HG02852 (cell line): ENCODE measurements at regions not wholly inside any gene's neighbourhood (a gene's known extent, or its start where the extent isn't known, plus 50 kb on each side); places are given as distances from the start of the nearest gene placed in this dataset.

Experiments used
- ATAC-seq: cut with Tn5 transposase; IDR thresholded peaks from one replicate; pipeline ENCODE4 v1.9.1; 2021; ENCODE audit warnings: mild to moderate bottlenecking, moderate library complexity; ENCODE audit not compliant: unreplicated experiment

DNA sequence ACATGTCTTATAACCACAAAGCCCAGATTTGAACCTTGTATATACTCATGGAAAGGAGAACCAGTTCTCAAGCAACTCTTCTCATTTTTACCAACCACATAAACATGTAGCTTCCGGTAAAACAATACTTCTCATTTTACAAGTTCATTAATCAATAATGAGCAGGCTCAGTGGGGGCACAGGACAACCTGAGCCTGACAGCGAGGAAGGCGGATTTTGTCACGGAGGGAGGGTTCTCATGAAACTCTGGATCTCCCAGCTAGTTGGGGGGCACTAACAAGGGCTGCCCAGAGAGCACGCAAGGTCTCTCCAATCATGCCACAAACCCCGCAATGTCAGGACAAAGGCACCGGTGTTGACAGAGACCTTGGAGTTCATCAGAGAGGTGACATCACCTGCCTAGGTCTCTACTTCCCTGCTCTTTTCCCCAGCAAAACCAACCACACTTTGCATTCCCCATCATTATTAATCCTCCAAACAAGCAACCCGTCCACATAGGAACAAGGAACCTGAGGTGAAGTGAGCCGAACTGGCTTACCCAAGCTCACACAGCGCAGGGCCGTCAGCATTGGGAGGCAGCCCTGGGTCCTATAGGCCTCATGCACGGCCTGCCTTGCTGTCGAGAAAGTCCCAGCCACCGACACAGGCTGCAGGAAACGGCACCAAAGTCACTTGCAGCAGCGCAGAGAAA is 192.1 kb upstream of the KLF14 start:
- no peak for ATAC-seq

DNA sequence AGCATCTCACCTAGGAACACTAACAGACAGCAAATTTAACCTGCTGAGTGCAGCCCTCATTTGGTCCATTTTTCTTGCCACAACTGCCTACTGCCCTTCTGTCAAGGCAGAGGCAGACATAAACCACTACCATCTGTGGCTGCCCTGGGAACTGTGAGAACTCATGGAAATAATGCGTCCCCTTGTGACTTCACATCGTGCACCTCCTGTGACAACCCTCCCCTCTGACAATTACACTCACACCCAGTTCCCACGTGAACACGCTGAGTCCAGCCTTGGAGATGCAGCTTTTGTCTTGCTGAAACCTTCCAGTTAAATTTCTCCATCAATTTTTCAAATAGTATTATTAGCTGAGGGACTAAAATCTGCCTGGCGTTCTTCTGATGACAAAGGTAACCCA is 193.1 kb upstream of the KLF14 start:
- ATAC-seq: no peak

DNA sequence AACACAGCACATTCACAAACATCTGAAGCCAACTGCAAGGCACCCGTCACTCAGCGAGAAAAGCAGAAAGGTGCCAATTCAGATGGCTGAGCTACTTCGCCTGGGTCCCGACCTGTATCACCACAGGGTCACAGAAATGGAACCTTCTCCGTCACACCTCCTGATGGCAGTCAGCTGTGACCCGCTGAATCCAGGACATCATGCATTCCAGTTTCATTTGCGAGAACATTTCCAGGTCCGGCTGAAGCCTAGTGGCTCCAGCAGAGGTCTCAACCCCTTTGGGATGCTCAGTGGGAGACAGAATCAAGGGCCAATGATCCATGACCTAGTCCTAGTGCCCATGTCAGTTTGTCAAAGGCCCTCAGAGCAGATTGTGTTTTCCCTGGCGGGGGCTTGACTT is 193.6 kb upstream of the KLF14 start:
- no peak for ATAC-seq

DNA sequence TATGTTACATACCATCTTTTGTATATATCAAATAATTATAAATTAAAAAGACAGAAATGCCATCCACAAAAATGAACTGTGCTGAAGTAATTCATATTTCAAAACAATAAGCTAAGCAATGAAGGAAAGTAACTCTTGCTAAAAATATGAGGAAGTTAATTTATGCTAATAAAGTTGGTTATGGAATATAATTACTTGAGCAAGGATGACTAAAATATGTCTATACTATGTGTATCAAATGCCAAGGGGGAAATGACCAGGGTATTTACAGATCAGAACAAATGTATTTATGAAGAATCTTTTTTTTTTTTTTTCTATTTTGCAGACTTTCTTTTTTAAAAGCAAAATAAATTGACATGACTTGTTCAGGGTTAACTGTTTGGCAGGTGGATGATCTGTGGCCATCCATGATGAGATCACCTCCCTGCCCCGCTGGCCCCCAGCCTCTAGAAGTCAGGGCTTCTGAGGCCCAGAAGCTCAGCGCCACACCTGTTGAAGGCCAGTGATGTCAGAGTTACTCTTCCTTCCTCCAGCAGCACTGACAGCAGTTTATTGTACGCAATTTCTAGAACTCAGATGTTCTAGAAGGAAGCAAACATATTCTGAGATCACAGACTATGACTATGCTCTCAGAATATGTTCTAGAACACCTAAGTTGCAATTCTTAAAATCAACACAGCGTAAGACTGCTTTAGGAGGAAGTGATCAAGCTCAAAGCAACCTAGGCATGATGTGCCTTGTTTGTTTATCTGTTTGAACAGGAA is 196.1 kb upstream of the KLF14 start:
- no peak for ATAC-seq

DNA sequence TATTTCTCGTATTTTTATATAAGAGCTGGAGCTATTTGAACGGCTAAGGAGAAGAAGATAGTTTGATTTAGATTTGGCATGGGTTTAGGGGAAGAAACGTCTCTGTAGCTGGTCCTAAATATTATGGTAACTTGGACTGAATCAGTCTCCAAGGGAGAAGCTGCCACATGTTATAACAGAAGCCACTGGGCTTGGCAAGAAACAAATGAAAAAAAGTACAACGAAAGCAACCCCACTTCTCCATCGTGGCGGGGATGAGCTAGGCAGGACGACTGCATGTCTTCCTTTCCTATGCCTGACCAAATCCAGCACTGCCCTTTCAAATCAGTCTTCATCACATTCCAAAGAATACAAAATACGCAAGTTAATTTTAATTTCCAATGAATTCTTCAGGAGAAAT is 196.7 kb upstream of the KLF14 start:
- ATAC-seq: no peak

DNA sequence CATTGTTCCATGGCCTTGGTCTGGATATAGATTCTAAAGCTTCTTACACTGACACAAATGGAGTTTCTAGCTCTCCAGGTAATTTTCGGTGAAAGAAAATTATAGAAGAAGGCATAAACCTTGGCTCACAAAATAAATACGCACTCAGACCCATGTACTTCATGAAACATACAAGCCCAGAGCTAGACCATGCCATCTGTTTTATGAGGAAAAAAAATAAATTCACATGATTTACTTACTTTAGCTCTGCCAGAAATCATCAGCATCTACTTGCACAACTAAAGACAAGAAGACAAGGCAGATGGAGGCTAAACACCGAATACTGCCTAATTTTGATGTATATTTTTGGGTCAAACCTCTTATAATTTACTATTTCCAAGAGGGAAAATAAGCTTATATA is 197.4 kb upstream of the KLF14 start:
- ATAC-seq: no peak

DNA sequence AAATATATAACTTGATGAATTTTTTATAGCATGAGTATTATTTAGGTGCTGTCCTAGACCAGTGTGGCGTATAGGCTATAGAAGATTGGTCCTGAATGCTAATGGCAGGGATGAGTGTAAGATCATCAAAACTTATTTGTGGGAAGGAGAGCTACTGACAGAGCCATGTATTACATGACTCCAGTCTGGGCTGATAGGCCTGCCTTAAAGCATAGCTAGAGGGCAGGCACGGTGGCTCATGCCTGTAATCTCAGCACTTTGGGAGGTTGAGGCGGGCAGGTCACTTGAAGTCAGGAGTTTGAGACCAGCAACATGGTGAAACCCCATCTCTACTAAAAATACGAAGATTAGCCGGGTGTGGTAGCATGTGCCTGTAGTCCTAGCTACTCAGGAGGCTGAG is 198.1 kb upstream of the KLF14 start:
- no peak for ATAC-seq

DNA sequence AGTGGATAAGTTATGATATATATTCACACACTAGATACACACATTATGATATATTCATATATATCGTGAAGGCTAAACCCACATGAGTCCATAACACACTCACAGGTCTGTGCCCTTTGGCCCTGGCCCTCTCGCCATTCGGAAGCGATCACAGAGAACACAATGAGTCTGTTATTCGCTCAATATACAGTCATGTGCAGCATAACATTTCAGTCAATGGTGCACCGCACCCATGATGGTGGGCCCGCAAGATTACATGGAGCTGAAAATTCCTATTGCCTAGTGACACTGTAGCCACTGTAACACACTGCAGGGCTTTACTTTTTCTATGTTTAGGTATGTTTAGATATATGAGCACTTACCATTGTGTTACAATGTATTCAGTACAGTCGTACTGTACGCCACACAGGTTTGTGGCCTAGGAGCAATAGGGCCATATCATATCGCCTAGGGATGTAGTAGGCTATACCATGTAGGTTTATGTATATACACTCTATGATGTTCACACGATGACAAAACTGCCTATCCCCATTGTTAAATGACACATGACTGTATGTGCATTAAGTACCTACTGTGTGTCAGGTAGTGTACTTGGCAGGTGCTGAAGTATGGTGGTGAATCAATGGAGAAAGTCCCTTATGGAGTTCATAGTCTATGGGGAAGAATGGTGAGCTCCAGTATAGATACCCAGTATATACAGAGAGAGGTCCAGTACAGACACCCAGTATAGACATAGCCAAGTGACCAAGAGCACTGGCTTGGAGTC is 198.8 kb upstream of the KLF14 start:
- no peak for ATAC-seq

DNA sequence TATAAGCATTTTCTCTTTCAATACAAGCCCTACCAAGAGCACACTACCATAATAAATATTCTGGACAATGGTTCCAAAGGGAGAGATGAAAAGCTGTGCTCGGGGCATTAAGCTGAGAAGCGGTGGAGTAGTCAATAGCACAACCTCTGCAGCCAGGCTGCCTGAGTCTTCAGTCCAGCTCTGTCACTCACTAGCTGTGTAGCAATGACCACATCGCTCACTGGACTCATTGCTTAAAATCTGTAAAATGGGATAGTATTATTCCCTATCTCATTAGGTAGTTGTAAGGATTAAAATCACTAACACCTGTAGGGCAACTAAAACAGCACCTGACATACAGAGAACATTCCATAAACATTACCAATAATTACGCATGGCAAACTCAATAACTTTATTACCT is 199.9 kb upstream of the KLF14 start:
- no peak for ATAC-seq

DNA sequence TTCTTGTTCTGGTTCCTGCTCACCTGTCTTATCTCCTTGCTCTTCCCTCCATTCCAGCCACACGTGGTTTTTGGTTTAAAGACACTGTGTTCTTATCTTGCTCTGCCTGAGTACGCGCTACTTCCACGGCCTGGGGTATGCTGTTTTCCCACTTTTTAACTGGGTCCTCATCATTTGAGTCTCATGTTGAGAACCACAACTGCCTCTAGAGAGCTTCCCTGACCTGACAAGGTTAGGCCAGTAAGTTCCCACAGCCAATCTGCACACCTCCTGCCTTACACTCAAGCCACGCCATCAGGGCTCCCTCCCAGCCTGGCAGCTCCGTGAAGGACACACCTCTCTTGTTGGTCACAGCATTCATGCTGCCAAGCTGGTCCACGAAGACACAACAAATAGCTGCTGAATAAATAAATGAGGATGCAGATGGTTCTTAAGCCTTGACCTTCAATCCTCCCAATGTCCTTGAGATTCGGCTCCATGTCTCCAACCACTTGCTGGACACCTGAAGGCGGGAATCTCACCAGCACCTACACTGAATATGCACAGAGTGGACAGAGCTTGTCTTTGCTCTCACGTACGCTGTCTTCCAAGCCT is 201.7 kb upstream of the KLF14 start:
- no peak for ATAC-seq

DNA sequence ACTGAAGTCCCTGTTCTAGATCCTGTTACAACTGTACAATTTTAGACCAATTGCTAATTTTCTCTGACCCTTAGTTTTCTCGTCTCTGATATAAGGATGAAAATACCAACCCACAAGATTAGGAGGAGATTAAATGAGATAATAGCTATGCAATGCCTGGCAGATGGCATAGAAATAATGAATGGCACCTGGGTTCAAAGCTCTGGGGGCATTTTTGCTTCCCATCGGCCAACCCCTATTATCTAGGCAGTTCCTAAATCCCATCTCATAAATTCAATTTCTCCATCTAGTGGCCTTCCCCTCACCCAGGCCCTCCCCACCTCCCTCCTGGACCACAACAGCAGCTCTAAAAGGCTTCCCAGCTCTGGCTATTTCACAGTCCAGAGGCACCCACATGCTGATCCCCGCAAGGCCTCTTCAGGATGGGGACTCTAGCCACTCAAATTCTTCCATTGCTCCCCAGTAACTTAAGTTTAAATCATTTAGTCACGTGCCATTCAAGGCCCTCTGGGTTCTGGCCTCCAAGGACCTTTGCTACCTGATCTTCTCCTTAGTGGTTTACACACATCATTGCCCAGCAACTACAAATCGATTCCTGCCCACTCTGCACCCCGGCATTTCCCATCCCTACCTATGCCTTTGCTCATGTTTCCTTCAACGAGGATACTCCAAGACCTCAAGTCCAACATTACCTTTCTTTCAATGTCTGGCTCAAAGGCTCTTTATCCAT is 202.4 kb upstream of the KLF14 start:
- no peak for ATAC-seq

DNA sequence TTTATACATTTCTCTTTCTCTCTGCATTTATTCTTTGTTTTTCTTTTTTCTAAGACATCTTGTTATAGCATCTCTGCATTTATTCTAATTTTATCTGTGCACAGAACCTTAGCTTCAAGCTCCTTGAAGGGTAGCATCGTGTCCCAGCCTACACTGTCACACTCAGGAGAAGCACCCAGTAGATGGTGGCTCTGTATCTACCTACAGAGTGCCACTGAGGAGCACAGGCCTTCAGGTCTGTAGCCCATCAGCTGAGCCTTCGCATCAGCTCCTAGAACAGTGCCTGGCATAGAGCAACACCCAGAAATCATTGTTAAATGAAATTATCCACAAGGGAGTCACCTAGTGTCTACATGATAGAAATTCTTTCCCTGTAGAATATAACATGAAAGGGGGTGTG is 203.0 kb upstream of the KLF14 start:
- ATAC-seq: no peak

DNA sequence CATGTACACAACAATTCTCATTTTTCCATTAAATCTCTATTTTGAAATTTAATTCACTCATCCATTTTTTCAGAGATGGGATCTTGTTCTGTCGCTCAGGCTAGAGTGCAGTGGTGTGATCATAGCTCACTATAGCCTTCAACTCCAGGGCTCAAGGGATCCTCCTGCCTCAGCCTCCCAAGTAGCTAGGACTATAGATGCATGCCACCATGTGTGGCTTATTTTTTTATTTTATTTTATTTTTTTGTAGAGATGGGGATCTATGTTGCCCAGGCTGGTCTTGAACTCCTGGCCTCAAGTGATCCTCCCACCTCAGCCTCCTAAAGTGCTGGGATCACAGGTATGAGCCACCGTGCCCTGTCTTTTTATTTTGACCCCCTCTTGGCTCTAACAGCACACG is 203.8 kb upstream of the KLF14 start:
- ATAC-seq: no peak

DNA sequence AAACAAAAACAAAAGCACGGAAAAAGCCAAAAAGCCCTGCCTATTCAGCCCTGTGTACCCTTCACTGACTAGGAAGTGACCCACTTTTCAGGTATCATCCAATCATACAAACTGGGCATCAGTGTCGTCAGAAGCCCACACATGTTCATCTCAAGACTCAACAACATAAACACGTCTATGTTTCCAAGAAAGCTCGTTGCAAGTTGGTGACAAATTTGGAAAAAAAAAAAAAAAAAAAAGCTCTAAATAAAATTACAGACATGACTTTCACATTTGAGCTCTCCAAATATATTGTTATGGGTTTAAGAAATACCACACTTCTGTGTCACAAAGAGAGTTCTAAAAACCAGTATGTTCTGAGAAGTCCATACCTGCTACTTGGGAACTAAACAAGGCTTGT is 204.7 kb upstream of the KLF14 start:
- no peak for ATAC-seq

DNA sequence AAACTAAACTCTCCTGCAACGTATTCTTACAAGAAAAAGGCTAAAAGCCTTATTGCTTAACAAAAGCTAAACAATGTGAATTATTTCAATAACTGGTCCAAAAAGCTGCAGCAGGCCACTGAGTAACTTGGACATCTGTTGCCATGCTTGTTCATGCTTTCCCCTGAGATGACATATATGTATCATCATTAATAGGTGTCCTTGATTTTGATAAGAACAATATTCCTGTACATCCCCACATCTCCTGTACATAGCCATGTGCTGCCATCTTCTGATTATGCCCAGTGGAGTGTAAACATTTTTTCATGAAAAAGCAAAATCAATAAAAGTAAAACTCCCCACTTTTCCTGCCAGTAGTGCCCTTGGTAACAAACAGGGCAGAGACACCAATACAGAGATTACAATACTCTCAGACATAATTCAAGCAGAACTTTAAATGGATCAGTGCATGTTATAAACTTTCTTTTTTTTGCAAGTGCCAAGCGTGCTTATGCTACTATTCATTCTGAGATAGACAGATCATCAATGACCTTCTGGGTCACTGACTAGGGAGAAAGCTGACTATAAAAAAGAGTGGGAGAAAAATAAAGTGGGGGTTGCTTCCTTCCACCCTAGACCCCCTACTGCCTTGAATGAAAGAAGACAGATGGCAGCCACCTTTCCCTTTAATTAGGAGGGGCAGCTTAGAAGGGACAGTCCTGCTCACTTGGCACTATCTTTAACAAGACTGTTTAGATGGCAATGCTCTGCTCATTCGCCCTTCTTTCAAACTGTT is 205.5 kb upstream of the KLF14 start:
- no peak for ATAC-seq

DNA sequence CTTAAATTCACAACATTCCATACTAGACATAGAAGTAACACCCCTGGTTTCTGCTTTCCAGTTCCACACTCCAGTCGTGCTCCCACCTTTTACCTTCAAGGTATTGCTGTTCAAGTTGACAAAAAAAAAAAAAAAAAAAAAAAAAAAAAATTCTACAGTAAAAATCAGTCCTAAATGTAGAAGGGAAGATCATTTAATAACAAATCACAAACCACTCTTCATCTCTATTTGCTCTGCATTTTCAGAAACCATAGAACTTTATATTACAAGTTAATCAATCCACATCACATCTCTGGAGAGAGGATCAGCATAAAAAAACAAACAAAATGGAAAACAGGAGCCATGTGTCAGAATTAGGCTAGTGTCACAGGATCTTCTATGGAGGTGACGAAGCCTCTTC is 206.3 kb upstream of the KLF14 start:
- ATAC-seq: no peak

DNA sequence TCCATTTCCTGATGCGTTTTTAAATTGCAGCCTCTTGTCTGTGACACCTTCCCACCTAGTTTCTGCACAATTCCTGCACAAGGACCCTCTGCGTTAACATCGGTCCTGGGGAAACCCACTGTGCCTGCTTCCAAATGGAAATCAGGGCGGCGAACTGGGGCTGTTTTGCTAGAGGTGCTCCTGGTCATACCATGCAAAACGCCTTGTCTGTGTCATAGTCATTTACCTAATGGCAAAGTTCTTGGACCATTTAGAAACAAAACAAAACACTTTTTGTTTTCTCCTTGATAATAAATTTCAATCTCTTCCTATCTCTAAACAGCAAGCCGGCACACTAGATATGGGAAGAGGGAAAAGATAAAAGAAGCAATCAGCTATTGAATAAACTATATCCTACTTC is 206.9 kb upstream of the KLF14 start:
- ATAC-seq: no peak

DNA sequence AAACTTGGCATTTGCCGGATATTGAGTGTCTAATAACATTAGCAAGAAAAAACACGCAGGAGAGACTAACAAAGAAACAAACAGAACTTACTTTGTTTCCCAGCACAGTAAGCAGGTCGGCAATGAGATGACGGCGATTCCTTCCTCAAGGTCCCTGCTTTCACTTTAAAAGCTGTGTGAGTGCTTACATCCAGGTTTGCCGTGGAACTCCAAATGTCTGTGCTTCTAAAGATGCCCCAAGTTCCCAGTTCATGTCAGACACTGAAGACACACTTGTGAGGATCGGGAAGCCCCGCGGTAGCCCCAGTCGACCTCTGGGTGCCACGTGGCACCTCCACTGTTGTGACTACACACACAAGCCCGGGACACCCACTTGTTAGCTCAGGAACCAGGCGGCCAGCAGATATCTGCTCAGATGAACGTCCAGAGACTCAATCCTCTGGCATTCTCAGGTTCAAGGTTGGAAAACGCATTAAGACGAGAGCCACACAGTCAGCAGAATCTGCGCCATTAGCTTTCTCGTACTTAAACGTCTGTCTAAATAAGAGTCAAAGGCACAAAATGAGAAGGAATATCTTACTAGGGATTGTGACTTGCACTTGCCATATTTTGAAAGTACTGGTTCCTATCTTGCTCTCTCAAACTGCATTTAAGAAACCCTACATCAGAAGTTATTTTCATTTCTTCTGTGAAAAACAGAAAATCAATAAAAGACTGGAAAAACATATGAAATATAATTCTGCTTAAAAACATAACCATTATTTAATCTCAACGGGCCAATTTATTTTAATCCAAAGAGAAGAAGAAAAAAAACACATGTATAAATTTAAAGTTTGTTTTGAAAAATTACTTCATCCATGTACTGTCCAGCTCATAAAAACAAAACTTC is 207.6 kb upstream of the KLF14 start:
- no peak for ATAC-seq
